GM19043 (cell line): ENCODE measurements at regions not wholly inside any gene's neighbourhood (a gene's known extent, or its start where the extent isn't known, plus 50 kb on each side); places are given as distances from the start of the nearest gene placed in this dataset.
"Not testable (repeated sequence)": the region's sequence is repeated elsewhere in the genome, so short reads cannot be mapped to it uniquely, and the experiment has no call there.

ENCODE experiments used
- ATAC-seq: cut with Tn5 transposase; IDR thresholded peaks from one replicate; pipeline ENCODE4 v1.9.1; 2021; ENCODE audit warnings: low read depth; ENCODE audit not compliant: unreplicated experiment

DNA sequence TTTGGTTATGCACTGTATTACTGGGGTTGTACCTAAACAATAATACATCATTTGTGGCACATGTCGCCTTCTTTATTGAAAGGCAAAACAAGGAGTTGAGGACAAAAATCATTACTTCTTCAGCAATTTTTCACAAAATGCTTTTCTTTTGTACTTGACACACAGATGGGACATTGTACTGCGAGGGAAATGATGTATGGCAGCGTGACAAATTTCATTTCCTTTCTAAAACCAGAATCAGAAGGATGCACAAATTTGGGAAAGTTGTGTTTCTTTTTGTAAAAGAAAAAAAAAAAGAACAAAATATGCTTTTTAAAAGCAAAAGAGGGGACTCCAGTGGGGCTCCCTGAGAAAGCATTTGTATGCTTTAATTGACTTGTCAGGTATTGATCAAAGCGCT lies 394.0 kb upstream of the SLC35B3 start:
- no peak for ATAC-seq

DNA sequence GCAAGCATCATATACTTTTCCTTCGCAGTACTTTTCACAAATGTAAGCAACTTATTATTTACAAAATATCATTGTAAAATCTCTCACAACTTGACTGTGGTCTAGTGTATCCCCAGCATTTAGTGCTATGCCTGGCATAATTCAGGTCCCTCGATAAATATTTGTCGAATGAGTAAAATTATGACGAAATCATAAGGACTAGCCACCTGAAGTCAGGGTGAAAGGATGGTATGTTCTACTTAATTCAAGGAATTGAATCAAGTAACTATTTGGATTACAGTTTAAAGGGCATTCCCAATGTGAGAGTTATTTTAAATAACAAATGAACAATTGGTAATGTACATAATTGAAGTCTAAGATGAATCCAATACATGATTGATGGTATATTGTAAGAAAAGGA lies 393.0 kb upstream of the SLC35B3 start:
- ATAC-seq = no peak

DNA sequence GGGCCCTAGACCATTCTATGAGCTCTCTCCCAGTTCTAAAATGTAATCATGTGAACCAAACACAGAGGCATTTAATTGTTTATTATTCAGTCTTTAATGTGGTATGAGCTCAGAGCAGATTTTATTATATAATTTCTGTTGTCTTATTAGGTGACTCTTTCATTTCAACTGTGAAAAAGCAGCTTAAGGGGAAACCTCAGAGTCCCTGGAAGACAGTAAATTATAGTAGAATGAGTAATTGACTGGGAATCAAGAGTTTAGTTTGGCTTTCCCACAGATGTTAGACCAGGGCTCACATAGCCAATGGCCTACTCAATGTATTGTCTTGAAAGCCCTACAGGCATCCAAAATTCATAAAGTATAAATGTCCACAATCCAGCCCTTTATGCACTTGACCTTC lies 390.4 kb upstream of the SLC35B3 start:
- no peak for ATAC-seq

DNA sequence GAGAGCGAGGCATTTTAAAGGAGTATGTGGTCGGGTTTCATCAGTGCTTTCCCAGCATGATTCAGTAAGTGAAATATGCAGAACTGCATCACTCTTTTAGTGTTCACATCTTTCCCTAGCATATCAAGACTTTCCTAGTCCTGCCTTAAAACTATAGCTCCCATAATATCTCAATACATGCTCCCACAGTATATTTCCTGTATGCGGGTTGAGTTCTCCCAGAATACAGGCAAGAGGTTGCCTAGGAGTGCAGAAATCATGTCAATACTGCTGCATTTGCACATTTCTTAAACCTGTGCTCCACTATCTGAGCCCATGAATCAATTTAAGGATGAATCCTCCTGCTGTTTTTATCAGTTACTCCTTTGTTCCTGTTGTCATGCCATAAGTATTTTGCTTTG lies 386.6 kb upstream of the SLC35B3 start:
- ATAC-seq = no peak

DNA sequence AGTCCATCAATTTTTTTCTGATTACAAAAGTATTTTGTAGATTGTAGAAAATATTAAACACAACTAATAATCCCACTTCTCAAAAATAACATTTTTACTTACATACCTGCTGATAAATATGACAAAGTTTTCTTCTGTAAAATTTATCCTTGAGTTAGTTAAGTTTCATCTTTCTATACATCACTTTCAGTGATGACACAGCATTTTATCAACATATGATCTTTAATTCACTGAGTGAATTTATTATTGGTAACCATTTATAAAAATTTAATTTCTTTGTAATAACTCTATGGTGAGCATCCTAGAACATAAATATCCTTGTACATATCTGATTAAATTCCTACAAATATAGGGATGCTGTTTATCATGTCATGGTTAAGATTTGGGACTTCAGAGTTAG lies 385.0 kb upstream of the SLC35B3 start:
- no peak for ATAC-seq

DNA sequence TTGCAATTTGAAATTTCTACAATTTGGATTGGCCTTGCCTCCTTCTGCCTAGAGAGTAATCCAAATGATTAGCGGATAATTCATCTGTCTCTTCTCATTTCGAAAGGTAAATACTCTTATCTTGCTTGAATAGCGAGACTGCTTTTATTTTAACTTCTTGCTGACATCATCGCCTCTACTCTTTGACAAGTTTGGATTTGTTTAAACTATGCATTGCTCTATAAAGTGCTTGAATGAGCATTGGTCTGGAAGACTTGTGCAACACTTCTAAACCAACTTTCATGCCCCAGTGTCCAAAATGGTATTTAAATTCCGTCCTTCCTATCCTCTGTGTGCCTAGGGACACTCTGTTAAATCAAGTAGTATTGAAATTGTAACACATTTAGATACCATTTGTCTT lies 384.1 kb upstream of the SLC35B3 start:
- ATAC-seq = no peak

DNA sequence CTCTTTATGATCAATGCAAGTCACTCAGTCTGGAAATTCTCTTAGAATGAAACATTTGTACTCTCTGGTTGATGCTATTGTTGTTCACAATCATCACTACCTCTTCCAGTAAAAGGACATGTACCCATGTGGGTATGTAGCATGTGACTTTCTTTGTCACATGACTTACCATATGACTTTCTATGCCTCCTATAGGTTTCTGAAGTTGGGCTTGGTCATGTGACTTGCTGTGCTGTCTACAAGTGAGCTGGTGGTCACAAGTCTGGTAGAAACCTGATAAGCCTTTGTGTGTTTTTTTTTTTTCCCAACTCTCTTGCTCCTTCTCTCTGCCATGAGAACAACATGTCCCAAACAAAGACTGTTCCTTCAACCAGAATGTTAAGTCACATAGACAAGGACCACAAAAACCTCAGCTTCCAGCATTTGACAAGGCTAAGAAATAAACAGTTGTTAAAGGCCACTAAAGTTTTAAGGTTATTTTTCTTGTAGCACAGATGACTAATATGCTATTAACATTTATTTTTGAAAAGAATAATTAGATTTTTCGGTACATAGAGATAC lies 379.2 kb upstream of the SLC35B3 start:
- no peak for ATAC-seq

DNA sequence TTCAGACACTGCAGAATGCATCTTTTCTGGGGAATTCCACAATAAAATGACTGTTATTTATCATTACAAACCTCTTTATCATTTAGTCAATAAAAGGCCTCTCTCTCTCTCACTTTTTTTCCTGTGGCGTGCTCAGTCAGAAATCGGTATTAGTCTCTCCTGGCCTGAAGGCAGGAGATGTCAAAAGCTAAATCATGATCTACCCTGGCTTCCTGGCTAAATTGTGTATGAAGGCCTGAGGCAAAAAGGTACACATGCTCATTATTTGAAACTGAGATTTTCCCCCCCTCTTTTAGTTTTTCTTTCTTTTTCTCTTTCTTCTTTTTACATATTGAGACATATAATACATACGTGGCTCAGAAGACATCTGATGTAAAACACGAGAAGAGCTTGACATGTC lies 375.0 kb upstream of the SLC35B3 start:
- ATAC-seq = no peak

DNA sequence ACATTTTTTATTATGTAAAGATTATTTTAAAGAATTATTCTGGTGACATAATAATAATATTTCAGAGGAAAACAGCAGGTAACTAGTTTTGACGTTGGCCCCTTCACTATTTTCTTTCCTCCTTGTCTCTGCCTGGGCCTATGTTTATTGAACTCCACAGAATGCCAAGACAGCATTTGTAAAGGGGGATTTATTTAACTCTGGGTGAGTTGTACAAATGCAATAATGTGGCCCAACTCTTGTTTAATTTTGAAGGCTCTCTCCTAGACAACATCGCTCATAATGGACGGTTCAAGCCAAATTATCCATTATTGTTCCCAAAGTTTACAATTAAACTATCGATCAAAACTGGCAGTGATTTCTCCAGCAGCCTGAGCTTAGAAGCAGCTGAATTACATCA lies 374.3 kb upstream of the SLC35B3 start:
- no peak for ATAC-seq

DNA sequence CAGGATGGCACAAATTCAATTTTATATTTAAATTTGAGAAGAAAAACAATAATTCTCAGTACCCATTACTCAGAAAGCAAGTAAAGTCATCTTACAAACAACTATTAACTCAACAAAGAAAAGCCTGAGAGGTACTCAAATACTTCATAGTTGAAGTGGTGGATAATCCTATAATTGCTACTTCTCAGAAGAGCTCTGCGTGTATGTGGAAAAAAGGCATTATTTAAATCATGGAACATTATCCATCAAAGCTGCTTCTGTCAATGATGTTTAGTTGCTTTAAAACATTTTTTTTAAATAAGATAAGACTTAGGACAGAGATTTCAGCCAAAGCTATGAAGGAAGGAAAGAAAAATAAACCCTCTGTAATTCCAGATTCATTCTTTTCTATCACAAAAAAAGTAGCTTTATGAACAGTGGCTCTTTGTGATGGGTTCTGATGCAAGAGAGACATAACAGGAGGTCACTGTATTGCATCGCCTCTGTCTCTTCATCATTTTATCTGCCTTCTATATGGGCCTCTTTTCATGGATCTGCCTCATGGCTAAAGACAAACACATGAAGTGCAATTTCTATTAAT lies 367.9 kb upstream of the SLC35B3 start:
- no peak for ATAC-seq

DNA sequence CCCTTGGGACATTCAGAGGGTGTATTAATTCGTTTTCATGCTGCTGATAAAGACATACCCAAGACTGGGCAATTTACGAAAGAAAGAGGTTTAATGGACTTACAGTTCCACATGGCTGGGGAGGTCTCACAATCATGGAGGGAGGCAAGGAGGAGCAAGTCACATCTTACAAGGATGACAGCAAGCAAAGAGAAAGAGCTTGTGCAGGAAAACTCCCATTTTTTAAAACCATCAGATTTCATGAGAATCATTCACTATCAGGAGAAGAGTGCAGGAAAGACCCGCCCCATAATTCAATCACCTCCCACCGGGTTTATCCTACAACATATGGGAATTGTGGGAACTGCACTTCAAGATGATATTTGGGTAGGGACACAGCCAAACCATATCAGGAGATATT lies 367.1 kb upstream of the SLC35B3 start:
- not testable (repeated sequence) for ATAC-seq

DNA sequence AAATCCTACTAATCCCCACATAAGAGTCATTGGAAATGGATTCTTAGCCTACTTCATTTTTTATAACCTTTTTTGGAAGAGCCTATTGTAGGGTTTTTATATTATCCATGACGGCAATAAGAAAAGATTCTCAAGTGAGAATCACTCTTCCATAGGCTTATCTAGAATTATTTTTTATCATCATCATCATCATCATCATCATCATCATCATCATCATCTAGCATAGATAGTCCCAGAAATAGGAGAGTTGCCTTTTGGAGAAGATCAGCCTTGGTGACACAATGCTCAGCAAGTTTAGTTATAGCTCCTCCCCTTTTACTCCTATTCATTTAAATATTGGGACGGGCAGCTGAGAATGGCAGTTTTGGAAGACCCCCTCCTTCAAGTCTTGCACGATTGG lies 359.1 kb upstream of the SLC35B3 start:
- no peak for ATAC-seq

DNA sequence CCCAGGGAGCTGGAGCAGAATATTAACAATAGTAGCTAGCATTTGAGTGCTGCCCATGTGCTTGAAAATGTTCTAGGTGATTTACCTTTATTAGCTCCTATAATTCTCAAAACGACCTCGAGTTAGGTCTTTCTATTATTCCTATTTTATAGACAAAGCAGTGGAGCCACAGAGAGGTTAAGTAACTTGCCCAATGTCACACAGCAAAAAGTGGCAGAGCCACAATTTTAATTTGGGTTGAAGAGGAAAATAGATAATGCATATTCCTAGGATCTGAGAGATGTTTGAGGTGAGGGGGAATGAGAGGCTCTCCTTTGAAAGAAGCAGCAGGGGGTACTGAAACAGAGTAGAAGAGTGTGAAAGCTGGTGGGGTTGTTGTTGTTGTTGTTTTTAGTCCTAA lies 354.5 kb upstream of the SLC35B3 start:
- ATAC-seq = no peak

DNA sequence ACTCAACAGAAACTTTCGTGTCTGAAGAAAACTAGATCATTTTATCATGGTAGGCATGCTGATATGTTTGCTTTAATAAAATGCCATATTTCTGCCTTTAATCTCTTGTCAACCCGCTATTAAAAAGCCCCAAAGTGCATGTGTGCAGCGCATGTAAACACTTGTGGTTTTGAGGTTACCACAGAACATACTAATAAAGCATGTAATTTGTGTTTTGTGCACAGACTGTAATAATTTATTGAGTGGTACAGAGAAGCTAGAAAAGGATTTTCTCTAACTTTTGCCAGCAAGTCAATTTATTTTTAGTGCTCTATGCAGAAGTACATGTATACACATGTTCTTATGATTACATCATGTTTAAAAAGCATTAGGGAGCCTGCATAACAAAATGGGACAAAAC lies 349.9 kb upstream of the SLC35B3 start:
- no peak for ATAC-seq

DNA sequence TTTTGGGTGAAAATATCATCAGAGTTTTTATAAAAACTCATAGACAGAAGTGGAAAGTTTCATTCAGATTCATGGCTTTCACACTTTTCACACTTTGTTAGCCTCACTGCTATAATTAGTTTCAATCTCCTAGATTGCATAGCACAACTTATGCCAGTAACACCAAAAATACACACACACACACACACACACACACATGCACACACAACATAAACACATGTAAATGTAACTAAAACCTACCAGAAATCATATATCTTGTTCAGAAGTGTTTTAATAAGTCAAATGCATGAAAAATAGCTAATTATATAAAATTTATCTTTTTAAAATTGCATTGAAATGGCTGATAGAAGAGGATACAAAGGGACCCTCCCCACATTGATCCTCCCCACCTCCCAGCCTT lies 347.8 kb upstream of the SLC35B3 start:
- no peak for ATAC-seq

DNA sequence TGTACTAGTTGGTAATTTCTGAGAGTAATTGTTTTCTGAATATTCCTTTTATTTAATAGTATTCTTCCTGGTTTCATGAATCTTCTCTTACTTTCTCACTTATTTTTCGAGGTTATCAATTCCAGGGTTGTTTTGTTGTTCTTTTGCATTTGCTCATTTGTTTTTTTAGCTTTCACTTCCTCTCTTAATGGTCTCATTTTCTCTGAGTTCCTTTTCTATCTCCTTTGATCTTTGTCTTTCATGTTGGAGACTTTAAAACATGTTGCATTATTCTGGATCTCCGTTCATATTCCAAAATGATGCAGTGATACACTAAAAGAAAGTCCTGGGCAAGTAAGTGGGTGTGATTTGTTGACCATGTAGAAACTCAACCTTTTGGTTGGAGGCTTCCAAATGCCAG lies 345.3 kb upstream of the SLC35B3 start:
- no peak for ATAC-seq

DNA sequence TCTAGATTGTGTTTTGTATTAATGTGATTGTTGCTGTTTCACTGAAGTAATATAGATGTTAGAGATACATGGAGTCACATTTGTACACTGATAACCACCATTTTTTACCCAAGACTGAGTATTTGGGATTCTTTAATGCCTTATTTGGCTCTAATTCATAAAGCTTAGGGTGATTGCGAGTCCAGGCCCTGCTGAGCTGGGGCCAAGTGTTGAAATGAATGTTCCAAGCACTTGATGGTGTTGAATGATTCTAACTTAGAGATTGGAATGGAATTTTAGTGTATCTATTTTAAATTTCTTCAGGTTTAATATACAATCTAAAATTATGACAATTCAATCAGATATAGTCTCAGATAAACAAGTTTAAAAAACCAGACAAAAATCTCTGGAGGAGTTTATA lies 329.4 kb upstream of the SLC35B3 start:
- ATAC-seq = no peak

DNA sequence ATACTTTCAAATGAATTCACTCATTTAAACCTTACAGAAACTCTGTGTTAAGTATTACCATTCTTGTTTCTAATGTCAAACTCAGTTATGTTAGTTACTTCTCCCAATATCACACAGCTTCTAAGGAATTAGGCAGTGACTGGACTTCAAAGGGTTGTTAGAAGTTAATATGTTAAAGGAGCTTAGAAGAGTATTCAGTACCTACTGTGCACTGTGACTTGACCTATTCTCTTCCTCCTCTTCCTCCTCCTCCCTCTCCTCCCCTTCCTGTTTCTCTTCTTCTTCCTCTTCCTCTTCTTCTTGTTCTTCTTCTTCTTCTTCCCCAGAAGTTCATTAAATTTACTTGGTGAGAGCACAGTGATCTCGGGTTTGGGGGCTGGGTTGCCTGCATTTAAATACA lies 325.6 kb upstream of the SLC35B3 start:
- ATAC-seq = no peak

DNA sequence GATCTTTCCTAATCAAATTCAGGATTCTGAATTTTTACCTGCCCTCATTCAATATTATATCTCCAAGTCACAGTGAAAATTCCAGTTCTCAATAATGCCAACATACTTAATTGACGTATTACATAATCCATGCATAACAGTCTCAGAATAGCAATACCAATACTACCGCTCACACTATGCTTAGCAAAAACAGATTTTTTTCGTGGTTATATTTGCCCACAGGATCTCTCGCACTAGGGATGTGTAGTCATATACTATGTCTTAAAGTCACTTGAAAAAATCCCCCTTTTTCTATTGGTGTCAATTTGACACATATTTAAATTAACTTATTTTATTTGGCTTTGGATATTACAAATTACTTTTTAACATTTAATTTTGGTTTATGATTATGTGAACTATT lies 323.1 kb upstream of the SLC35B3 start:
- no peak for ATAC-seq

DNA sequence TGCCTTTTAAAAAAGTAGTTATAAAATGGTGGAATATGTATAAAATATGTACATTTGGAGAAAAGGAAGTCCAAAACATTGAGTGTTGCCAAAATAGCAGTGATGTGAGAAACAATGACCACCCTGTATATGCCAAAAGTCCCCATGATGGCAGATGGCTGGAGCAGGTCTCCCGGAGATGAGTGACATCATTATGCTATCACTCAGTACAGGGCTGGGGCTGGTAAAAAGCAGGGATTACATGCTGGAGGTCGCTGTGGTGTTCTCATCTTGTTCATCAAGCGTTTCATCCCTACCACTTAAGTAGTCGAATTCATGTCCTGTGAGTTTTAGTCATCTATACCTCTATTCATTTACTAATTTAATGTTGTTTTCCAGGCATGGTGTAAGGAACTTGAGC lies 315.3 kb upstream of the SLC35B3 start:
- ATAC-seq = no peak

DNA sequence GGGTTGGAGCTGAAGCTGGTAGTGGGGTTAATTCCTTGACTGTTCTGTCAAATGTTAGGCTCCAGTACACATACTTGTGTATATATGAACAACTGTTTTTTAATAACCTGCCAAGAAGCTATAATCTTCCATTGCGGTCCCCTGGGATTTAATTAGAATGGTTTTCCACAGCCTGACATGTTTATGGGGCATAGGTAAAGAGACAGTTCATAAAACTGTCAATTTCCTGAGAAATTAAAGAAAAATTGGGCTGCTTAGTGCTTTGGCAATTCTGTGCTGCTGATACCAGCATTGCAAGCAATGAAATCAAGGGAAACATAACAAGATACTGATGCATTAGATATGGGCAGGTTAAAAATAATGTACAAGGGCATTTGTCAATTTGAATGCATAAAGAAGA lies 314.1 kb upstream of the SLC35B3 start:
- no peak for ATAC-seq

DNA sequence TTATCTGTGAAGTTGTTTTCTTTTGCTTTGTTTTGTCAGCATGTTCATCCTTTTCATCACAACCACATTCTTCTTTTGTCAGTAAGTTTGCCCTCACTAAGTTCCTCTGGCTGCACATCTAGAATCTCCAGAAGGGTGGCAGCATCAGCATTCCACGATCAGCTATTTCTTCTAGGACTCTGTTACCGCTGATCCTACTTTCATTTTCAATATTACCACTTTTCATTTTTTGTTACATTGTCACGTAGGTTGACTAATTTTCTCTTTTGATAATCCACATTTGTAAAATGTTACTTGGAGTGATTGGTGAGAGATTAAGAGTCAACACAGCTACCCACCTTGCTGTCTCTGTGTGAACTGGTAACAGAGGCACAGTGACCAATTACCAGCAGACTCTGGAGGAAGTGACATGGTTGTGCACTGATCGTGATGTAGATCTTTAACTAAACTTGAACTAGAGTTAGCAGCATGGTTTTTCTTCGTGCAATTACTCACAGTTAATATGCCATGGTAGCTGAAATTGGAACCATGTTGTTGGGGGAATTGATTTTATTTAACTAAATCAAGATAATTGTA lies 307.9 kb upstream of the SLC35B3 start:
- ATAC-seq = peak; percentile 68

DNA sequence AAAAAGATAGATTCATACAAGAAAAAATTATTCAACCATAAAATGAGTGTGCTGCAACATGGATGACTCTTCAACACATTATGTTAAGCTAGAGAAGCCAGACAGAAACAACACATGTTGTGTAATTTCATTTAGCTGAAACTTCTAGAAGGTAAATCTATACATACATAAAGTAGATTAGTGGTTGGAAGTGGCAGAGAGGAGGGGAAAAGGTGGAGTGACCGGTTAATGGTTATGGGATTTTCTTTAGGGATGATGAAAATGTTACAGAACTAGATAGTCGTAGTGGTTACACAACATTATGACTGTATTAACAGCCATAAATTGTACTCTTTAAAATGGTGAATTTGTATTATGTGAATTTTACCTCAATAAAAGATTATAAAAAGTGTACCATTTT lies 304.1 kb upstream of the SLC35B3 start:
- no peak for ATAC-seq
